ENCODE measurements at regions not wholly inside any gene's neighbourhood (a gene's known extent, or its start where the extent isn't known, plus 50 kb on each side); places are given as distances from the start of the nearest gene placed in this dataset.

GRCh38 chr12:79998554-79998953 lies 63.7 kb upstream of the PPP1R12A start:
- H3K14ac ChIP-seq (ENCODE audit: insufficient read length) = no peak overlapping the region
- no peak overlapping the region for H3K4me3 ChIP-seq (ENCODE audit: extremely low read depth in 1 of 4, insufficient read depth in 2 of 4, low read depth in 3 of 4, low read length in 4 of 4)
- no peak overlapping the region for H2BK15ac ChIP-seq (ENCODE audit: low read length)
- no peak overlapping the region for H2BK120ac ChIP-seq (replicated peaks; ENCODE audit: low read depth, low read length)
- ChIA-PET CTCF (ENCODE audit: partially characterized antibody) (interaction anchor here (1.1 to 1.4 kb wide), 2 partner anchors 22 to 24 kb away, joined by 3 to 4 read pairs; no protein-coding TSS in a partner anchor), POLR2A (ENCODE audit: partially characterized antibody) (no interaction called here)
- H3K18ac ChIP-seq (ENCODE audit: extremely low read depth, low read length) = no peak overlapping the region
- no peak overlapping the region for H2BK20ac ChIP-seq (ENCODE audit: low read length)
- H3K79me2 ChIP-seq (ENCODE audit: control insufficient read depth in 1 of 2, insufficient read depth in 2 of 2, low read length in 2 of 2) = no peaks in the 10 kb centered on the region
- no peak overlapping the region for H3K23ac ChIP-seq (ENCODE audit: insufficient read length)
- no peak overlapping the region for H3K9ac ChIP-seq (replicated peaks in 1 of 4; ENCODE audit: extremely low read depth in 1 of 4, low read depth in 3 of 4, low read length in 3 of 4)
- no peaks in the 10 kb centered on the region for H3K23me2 ChIP-seq (ENCODE audit: low read depth, low read length)
- FAIRE-seq (no peak), DNase-seq (ENCODE audit: low read depth in 1 of 2, low spot score in 2 of 2) (no peak)
- H3K4me1 ChIP-seq (replicated peaks in 1 of 4; ENCODE audit: control insufficient read depth in 3 of 4, insufficient read depth in 4 of 4, low read length in 3 of 4) = peaks cover 0 to 6% (median 1%) of the 10 kb centered on the region in 4 experiments; a peak in 2 of 7 replicates
- H4K91ac ChIP-seq (replicated peaks; ENCODE audit: insufficient read length, low read length) = no peak overlapping the region
- no peak overlapping the region for H2AFZ ChIP-seq (ENCODE audit: low read length)
- H4K8ac ChIP-seq (ENCODE audit: extremely low read depth, insufficient read depth, low read length) = no peak overlapping the region
- H3K36me3 ChIP-seq (ENCODE audit: control insufficient read depth in 2 of 4, insufficient read depth in 4 of 4, low read length in 3 of 4) = no peaks in the 10 kb centered on the region
- no peaks in the 10 kb centered on the region for H3K9me3 ChIP-seq (ENCODE audit: insufficient read depth in 2 of 2, low read depth in 1 of 2, low read length in 1 of 2)
- H3K4ac ChIP-seq (replicated peaks; ENCODE audit: insufficient read length, low read depth, low read length) = no peak overlapping the region
- H3K27ac ChIP-seq (ENCODE audit: low read depth, low read length) = no peak overlapping the region
- H3K27me3 ChIP-seq (replicated peaks in 1 of 4; ENCODE audit: control insufficient read depth in 3 of 4, extremely low read depth in 1 of 4, insufficient read depth in 3 of 4, low read length in 3 of 4) = no peaks in the 10 kb centered on the region; a peak in 1 of 7 replicates
- no peaks in the 10 kb centered on the region for H4K20me1 ChIP-seq (replicated peaks in 1 of 2; ENCODE audit: control insufficient read depth in 1 of 2, insufficient read depth in 2 of 2, low read length in 2 of 2)
- no peak overlapping the region for H2BK12ac ChIP-seq (ENCODE audit: low read depth, low read length)
- no peaks in the 10 kb centered on the region for H3K79me1 ChIP-seq (ENCODE audit: low read depth, low read length)
- 85% methylated on average over 1 of the region's 1 CpG; no CpG with 5 or more reads in 1 of the 2 experiments for WGBS, 2 experiments (ENCODE audit: extremely low coverage in 1 of 2, insufficient coverage in 1 of 2, insufficient read length in 1 of 2, insufficient replicate concordance in 2 of 2, low coverage in 1 of 2, low lambda C conversion rate in 2 of 2, missing lambda C conversion rate in 1 of 2)
- H2BK5ac ChIP-seq (ENCODE audit: low read depth, low read length) = no peak overlapping the region
- H3K56ac ChIP-seq (replicated peaks; ENCODE audit: insufficient read length, low read depth, low read length) = no peak overlapping the region
- no peak overlapping the region for H2AK5ac ChIP-seq (ENCODE audit: low read depth, low read length)
- H3K4me2 ChIP-seq (ENCODE audit: insufficient read depth in 1 of 2, low read depth in 2 of 2, low read length in 2 of 2) = no peak overlapping the region
- no peak overlapping the region for H4K5ac ChIP-seq (ENCODE audit: insufficient read length, low read depth, low read length)
- TF ChIP-seq BCL11A (IDR thresholded peaks at IDR 0.05; ENCODE audit: low read depth in 2 of 2, low read length in 2 of 2) (no peak), CHD2 (IDR thresholded peaks at IDR 0.05; ENCODE audit: low read length) (no peak), CEBPB (IDR thresholded peaks at IDR 0.05; ENCODE audit: low read depth, low read length) (no peak), EP300 (IDR thresholded peaks at IDR 0.05; ENCODE audit: borderline replicate concordance in 1 of 2, low read depth in 2 of 2, low read length in 2 of 2) (no peak)
